Right atrium auricular region (tissue), 2 donors: ENCODE measurements at regions not wholly inside any gene's neighbourhood (a gene's known extent, or its start where the extent isn't known, plus 50 kb on each side); places are given as distances from the start of the nearest gene placed in this dataset.

ENCODE experiments used
- DNase-seq: peaks from one replicate; pipeline ENCODE4 v3.0.0-alpha.2; 2019; ENCODE audit warnings: low spot score
- H3K27ac ChIP-seq, 2 donors: fragments of 200-600 bp; sonication (generic); 1 replicate in 1 of 2; 2 replicates in 1 of 2; pipeline ENCODE4 v1.5.1; 2016 to 2019
- H3K27me3 ChIP-seq, 2 donors: fragments of 200-600 bp; sonication (generic); one replicate each; pipeline versions ENCODE4 v1.5.1 to v1.6.0; 2017 to 2019
- H3K36me3 ChIP-seq: fragments of 200-600 bp; sonication (generic); one replicate; pipeline ENCODE4 v1.5.1; 2016
- H3K4me1 ChIP-seq, 2 donors: fragments of 200-600 bp; sonication (generic); one replicate each; pipeline versions ENCODE4 v1.5.1 to v1.6.0; 2017 to 2019
- H3K4me3 ChIP-seq, 2 donors: fragments of 200-600 bp; sonication (generic); 1 replicate in 1 of 2; 2 replicates in 1 of 2; pipeline ENCODE4 v1.5.1; 2017 to 2019; ENCODE audit warnings: mild to moderate bottlenecking in 1 of 2, moderate library complexity in 1 of 2
- H3K9me3 ChIP-seq, 2 donors: fragments of 200-600 bp; sonication (generic); one replicate each; pipeline ENCODE4 v1.5.1; 2019
- TF ChIP-seq, protein P1 (sequence below), 2 donors: fragments of 200-600 bp; sonication (generic); IDR thresholded peaks; one replicate each; pipeline ENCODE4 v1.5.1; 2019; ENCODE audit warnings: antibody characterized with exemption in 2 of 2

DNA sequence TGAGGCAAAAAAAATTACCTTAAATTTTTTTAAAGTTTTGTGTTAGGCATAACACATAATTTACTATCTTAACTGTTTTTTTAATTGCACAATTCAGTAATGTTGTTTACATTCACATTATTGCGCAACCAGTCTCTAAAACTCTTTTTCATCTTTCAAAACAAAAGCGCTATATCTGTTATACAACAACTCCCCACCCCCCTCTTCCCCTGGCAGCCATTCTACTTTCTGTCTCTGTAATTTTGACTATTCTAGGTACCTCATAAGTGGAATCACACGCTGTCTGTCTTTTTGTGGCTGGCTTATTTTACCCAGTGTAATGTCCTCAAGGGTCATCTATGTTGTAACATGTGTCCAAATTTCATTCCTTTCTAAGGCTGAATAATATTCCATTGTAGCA lies 241.5 kb upstream of the DMRT1 start:
- DNase-seq, result no peak
- H3K4me3 ChIP-seq, result no peak overlapping the region
- H3K9me3 ChIP-seq, result no peaks in the 10 kb centered on the region
- H3K4me1 ChIP-seq, result no peaks in the 10 kb centered on the region
- TF ChIP-seq, protein P1, sequence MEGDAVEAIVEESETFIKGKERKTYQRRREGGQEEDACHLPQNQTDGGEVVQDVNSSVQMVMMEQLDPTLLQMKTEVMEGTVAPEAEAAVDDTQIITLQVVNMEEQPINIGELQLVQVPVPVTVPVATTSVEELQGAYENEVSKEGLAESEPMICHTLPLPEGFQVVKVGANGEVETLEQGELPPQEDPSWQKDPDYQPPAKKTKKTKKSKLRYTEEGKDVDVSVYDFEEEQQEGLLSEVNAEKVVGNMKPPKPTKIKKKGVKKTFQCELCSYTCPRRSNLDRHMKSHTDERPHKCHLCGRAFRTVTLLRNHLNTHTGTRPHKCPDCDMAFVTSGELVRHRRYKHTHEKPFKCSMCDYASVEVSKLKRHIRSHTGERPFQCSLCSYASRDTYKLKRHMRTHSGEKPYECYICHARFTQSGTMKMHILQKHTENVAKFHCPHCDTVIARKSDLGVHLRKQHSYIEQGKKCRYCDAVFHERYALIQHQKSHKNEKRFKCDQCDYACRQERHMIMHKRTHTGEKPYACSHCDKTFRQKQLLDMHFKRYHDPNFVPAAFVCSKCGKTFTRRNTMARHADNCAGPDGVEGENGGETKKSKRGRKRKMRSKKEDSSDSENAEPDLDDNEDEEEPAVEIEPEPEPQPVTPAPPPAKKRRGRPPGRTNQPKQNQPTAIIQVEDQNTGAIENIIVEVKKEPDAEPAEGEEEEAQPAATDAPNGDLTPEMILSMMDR (IDR thresholded peaks at IDR 0.05), result no peak
- H3K27me3 ChIP-seq, result no peaks in the 10 kb centered on the region
- peak overlapping the region in 1 of 2 donors; percentile 30 for H3K27ac ChIP-seq
- no peaks in the 10 kb centered on the region for H3K36me3 ChIP-seq

DNA sequence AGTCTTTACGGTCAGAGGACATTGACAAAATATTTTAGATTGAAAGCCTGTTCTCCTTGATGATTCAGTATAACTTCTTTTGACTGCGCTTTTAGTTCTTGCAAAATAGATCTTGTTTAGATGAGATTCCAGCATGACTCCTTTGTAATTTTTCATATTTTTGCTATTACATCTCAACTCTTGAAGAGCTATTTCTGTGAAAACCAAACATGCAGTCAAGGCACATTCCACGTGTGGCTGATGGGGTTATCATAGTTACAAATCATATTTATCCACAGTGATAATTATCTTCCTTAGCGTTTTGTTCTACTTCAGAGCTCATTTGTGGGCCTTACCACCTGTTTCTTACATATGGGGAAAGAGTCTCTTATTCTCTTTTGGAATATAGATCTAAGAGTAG lies 238.8 kb upstream of the DMRT1 start:
- Histone ChIP-seq H3K27ac (no peak overlapping the region), H3K9me3 (no peaks in the 10 kb centered on the region), H3K27me3 (no peaks in the 10 kb centered on the region), H3K4me1 (no peaks in the 10 kb centered on the region), H3K36me3 (no peaks in the 10 kb centered on the region), H3K4me3 (no peak overlapping the region)
- TF ChIP-seq, protein P1 (IDR thresholded peaks at IDR 0.05), result no peak
- no peak for DNase-seq

DNA sequence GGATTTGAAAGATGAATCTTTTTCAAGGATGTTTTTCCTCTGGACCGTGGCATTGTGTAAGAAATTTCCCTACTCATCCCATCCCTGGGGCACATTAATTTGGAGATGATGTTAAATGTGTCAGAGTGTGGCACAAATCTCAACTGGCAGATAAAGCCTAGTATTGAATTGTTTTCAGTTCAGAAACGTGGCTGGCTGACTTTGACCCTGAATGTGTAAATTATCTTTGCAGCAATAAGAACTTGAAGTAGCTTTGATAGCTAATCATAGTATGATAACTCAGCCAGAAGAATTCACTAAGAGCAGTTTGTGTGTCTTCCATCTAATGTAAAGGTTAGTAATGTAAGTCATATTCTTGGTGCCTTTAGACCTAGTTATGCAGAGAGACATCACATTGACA lies 238.4 kb upstream of the DMRT1 start:
- Histone ChIP-seq H3K36me3 (no peaks in the 10 kb centered on the region), H3K27ac (no peak overlapping the region), H3K4me1 (no peaks in the 10 kb centered on the region)

DNA sequence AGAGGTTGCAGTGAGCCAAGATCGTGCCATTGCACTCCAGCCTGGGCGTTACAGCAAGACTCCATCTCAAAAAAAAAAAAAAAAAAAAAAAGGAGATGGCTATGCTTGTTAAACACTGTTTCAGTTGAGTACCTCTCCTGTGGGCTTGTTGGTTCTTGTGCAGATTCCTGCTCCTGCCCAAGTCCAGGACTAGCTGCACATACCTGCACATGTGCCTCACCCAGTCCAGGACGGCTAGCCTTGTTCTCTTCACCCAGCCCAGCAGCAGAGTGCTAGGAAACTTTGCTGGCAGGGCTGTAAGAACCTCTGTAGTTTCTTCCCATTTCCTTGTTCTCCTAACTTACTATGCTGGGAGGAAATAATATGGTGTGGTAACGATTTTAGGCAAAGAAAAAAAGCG lies 234.1 kb upstream of the DMRT1 start:
- H3K4me3 ChIP-seq, result no peak overlapping the region
- H3K27ac ChIP-seq, result no peak overlapping the region
- H3K27me3 ChIP-seq, result no peaks in the 10 kb centered on the region
- peaks cover 0 to 3% of the 10 kb centered on the region in 2 donors for H3K4me1 ChIP-seq
- no peaks in the 10 kb centered on the region for H3K36me3 ChIP-seq
- TF ChIP-seq, protein P1 (IDR thresholded peaks at IDR 0.05), result no peak
- no peaks in the 10 kb centered on the region for H3K9me3 ChIP-seq
- DNase-seq, result no peak

More for the DNA sequence above, 238.4 kb upstream of the DMRT1 start:
- no peak for DNase-seq
- Histone ChIP-seq H3K9me3 (no peaks in the 10 kb centered on the region), H3K4me3 (no peak overlapping the region), H3K27me3 (no peaks in the 10 kb centered on the region)
- TF ChIP-seq, protein P1 (IDR thresholded peaks at IDR 0.05), result no peak

DNA sequence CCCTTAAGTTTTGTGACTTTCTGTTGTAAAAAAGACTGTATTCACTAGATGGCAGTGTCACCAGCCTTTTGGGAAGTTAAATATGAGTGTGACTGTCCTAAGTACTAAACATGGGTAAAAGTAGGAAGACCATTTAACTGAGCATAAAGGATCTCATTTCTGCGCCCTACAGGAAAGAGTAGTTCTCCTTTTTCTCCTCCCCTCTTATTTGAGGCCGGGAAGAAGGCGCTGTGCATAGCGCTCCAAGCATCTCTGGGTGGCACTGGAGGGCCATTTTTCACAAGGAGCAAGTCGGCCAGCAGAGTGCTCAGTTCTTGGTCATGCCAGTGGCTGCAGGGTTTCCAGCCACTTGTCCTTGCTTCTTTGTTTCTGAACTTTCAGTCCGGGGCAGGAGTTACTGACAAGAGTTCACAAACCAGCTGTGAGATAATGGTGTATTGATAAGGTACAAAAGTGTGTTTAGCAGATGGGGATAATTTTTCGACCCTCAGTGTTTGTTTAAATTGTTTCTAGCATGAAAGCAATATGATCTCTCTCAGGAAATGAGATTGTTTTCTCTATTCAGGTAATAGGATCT lies 227.6 kb upstream of the DMRT1 start:
- Histone ChIP-seq H3K36me3 (no peaks in the 10 kb centered on the region), H3K4me3 (no peak overlapping the region), H3K9me3 (no peaks in the 10 kb centered on the region), H3K27me3 (no peaks in the 10 kb centered on the region), H3K4me1 (peaks cover 0 to 50% of the 10 kb centered on the region in 2 donors), H3K27ac (peak overlapping the region; percentile 72 to 80)
- peak; percentile 87 for DNase-seq
- TF ChIP-seq, protein P1 (IDR thresholded peaks at IDR 0.05), result peak; percentile 66 to 92

DNA sequence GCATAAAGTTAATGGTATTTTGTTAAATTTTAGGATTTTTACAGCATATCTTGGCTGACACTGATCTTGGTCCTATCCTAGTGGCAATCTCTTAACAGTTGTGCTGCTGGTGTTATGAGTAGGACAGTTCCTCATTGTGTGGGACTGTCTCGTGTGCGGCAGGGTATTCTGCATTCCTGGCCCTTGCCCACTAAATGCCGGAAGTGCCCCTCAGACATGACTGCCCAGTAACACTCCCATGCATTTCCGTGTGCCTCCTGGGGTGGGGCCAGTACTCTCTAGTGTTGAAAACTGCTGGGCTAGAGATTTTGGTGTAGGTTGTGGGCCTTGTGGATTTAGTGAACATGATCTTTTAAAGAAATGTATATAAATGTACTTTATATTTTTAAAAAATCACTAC lies 227.1 kb upstream of the DMRT1 start:
- H3K36me3 ChIP-seq, result no peaks in the 10 kb centered on the region
- H3K27me3 ChIP-seq, result no peaks in the 10 kb centered on the region
- DNase-seq, result no peak
- TF ChIP-seq, protein P1 (IDR thresholded peaks at IDR 0.05), result no peak
- no peak overlapping the region for H3K4me3 ChIP-seq
- H3K9me3 ChIP-seq, result no peaks in the 10 kb centered on the region
- peaks cover 0 to 53% of the 10 kb centered on the region in 2 donors for H3K4me1 ChIP-seq
- H3K27ac ChIP-seq, result peak overlapping the region; percentile 72 to 80
